ENCODE measurements at regions not wholly inside any gene's neighbourhood (a gene's known extent, or its start where the extent isn't known, plus 50 kb on each side); places are given as distances from the start of the nearest gene placed in this dataset.
"Not testable (repeated sequence)": the region's sequence is repeated elsewhere in the genome, so short reads cannot be mapped to it uniquely, and the experiment has no call there.

DNA sequence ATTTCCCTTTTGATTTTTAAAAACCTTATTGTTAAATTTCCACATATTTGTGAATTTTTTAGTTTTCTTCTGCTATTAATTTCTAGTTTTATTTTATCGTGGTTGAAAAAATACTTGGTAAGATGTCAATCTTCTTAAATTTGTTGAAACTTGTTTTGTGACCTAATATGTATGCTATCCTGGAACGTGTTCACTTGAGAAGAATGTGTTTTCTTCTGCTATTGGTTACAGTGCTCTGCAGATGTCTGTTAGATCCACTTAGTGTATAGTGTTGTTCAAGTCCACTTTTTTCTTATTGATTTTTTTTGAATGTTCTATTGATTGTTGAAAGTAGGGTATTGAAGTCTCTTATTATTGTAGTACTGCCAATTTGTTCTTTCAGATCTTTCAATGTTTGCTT is 116.5 kb upstream of the NETO1 start:
- intact Hi-C loops (cut with micrococcal nuclease), result no loop called here
- no peak overlapping the region for H3K27ac Mint-ChIP-seq (ENCODE audit: low read depth, unreplicated experiment)
- CTCF ChIA-PET, result interaction anchor here (0.5 kb wide), 1 partner anchor 146 kb away, joined by 3 read pairs; no protein-coding TSS in a partner anchor
- DNase-seq (ENCODE audit: unreplicated experiment), result no peak
- no TSS peak for BruUV-seq (replicated peaks)
- TF ChIP-seq, protein P1, sequence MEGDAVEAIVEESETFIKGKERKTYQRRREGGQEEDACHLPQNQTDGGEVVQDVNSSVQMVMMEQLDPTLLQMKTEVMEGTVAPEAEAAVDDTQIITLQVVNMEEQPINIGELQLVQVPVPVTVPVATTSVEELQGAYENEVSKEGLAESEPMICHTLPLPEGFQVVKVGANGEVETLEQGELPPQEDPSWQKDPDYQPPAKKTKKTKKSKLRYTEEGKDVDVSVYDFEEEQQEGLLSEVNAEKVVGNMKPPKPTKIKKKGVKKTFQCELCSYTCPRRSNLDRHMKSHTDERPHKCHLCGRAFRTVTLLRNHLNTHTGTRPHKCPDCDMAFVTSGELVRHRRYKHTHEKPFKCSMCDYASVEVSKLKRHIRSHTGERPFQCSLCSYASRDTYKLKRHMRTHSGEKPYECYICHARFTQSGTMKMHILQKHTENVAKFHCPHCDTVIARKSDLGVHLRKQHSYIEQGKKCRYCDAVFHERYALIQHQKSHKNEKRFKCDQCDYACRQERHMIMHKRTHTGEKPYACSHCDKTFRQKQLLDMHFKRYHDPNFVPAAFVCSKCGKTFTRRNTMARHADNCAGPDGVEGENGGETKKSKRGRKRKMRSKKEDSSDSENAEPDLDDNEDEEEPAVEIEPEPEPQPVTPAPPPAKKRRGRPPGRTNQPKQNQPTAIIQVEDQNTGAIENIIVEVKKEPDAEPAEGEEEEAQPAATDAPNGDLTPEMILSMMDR (IDR thresholded peaks at IDR 0.05; ENCODE audit: unreplicated experiment), result no peak
- no peaks in the 10 kb centered on the region for H3K27me3 Mint-ChIP-seq (ENCODE audit: insufficient read depth, unreplicated experiment)
- no peaks in the 10 kb centered on the region for H3K36me3 Mint-ChIP-seq (ENCODE audit: insufficient read depth, unreplicated experiment)
- POLR2A ChIA-PET, result no interaction called here
- no peak overlapping the region for H3K4me3 Mint-ChIP-seq (ENCODE audit: unreplicated experiment)
- H3K4me1 Mint-ChIP-seq (ENCODE audit: insufficient read depth, unreplicated experiment), result no peaks in the 10 kb centered on the region
- no peaks in the 10 kb centered on the region for H3K9me3 Mint-ChIP-seq (ENCODE audit: unreplicated experiment)

DNA sequence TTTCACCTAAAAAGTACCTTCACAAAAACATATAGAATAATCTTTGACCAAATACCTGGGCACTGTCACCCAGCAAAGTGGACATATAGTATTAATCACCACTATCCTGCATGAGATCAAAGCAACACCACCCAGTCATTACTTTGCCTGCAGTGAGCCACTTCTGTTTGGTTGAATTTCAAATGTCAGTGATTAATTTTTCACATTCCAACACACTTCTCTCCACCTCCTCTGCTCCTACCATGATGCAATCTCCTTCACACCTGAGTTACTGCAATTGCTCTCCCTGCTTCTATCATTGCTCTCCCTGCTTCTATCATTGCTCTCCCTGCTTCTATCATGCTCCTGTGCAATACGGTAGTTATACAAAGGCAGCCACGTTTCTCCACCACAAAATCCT is 106.1 kb upstream of the NETO1 start:
- no TSS peak for BruUV-seq (replicated peaks)

DNA sequence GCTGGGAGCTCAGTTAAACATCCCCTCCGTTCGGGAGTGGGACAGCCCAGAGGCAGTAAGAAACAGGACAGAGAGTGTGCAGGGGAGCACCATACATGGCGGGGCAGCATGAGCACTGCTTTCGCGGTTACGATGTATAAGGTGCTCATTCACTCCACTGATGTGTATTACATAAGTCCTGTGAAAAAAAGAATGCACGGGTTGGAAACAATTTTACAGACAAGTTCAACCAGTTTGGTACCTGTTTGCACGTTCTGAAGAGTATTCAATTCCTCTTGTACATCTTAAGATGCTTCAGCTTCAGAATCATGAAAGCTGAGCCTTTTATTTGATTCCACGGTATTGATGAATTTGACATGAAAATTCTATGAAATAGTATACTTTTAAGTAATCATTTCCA is 97.8 kb upstream of the NETO1 start:
- BruUV-seq (replicated peaks), result no TSS peak
- ChIA-PET CTCF (no interaction called here), POLR2A (no interaction called here)
- Mint-ChIP-seq H3K4me1 (ENCODE audit: insufficient read depth, unreplicated experiment) (no peaks in the 10 kb centered on the region), H3K36me3 (ENCODE audit: insufficient read depth, unreplicated experiment) (no peaks in the 10 kb centered on the region), H3K27ac (ENCODE audit: low read depth, unreplicated experiment) (no peak overlapping the region), H3K4me3 (ENCODE audit: unreplicated experiment) (no peak overlapping the region), H3K27me3 (ENCODE audit: insufficient read depth, unreplicated experiment) (no peaks in the 10 kb centered on the region), H3K9me3 (ENCODE audit: unreplicated experiment) (peaks cover 8% of the 10 kb centered on the region)
- no peak for DNase-seq (ENCODE audit: unreplicated experiment)
- intact Hi-C loops (cut with micrococcal nuclease), result no loop called here
- TF ChIP-seq, protein P1 (IDR thresholded peaks at IDR 0.05; ENCODE audit: unreplicated experiment), result no peak

More for the DNA sequence above, 106.1 kb upstream of the NETO1 start:
- intact Hi-C loops (cut with micrococcal nuclease), result no loop called here
- Mint-ChIP-seq H3K4me1 (ENCODE audit: insufficient read depth, unreplicated experiment) (peaks cover 7% of the 10 kb centered on the region), H3K36me3 (ENCODE audit: insufficient read depth, unreplicated experiment) (peaks cover 5% of the 10 kb centered on the region), H3K9me3 (ENCODE audit: unreplicated experiment) (peaks cover 17% of the 10 kb centered on the region), H3K27me3 (ENCODE audit: insufficient read depth, unreplicated experiment) (no peaks in the 10 kb centered on the region), H3K27ac (ENCODE audit: low read depth, unreplicated experiment) (no peak overlapping the region), H3K4me3 (ENCODE audit: unreplicated experiment) (no peak overlapping the region)
- DNase-seq (ENCODE audit: unreplicated experiment), result no peak
- ChIA-PET POLR2A (no interaction called here), CTCF (interaction anchor here (0.6 to 1.1 kb wide), 2 partner anchors 11 to 869 kb away, joined by 3 read pairs; no protein-coding TSS in a partner anchor)
- TF ChIP-seq, protein P1 (IDR thresholded peaks at IDR 0.05; ENCODE audit: unreplicated experiment), result no peak

DNA sequence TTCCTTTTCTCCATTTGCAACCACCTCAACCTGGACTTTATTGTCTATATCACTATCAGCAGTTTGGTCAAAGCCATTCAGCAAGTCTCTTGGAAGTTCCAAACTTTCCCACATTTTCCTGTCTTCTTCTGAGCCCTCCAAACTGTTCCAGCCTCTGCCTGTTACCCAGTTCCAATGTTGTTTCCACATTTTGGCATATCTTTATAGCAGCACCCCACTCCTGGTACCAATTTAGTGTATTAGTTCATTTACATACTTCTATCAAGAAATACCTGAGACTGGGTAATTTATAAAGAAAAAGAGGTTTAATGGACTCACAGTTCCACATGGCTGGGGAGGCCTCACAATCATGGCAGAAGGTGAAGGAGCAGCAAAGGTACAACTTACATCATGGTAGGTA is 90.4 kb upstream of the NETO1 start:
- H3K4me3 Mint-ChIP-seq (ENCODE audit: unreplicated experiment); H3K36me3 Mint-ChIP-seq (ENCODE audit: insufficient read depth, unreplicated experiment); CTCF ChIA-PET; H3K27ac Mint-ChIP-seq (ENCODE audit: low read depth, unreplicated experiment); H3K27me3 Mint-ChIP-seq (ENCODE audit: insufficient read depth, unreplicated experiment); intact Hi-C loops (cut with micrococcal nuclease); H3K4me1 Mint-ChIP-seq (ENCODE audit: insufficient read depth, unreplicated experiment); BruUV-seq (replicated peaks); DNase-seq (ENCODE audit: unreplicated experiment): not testable (repeated sequence)
- H3K9me3 Mint-ChIP-seq (ENCODE audit: unreplicated experiment), result peaks cover 18% of the 10 kb centered on the region
- POLR2A ChIA-PET, result interaction anchor here (0.6 kb wide), 1 partner anchor 23 kb away, joined by 3 read pairs; no protein-coding TSS in a partner anchor

DNA sequence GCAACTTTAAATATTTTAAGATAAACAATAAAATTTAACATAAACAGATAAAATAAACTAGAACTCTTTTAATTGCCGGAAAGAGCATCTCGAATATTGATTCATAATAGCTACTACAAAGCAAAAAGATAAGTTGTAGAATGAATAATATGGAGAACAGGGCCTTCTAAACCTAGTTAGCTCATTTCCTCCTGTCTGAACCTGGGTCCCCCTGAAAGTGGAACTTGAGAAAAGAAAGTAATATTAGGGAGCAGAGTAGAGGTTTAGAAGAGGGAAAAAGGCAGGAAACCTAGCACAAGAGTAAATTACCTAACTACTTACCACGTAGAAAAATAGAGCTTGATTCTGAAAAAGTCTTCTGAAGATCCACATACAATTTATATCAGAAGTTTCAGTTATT is 80.7 kb upstream of the NETO1 start:
- no peak overlapping the region for H3K27ac Mint-ChIP-seq (ENCODE audit: low read depth, unreplicated experiment)
- BruUV-seq (replicated peaks), result no TSS peak
- DNase-seq (ENCODE audit: unreplicated experiment), result no peak
- H3K4me3 Mint-ChIP-seq (ENCODE audit: unreplicated experiment), result no peak overlapping the region
- CTCF ChIA-PET, result no interaction called here
- TF ChIP-seq, protein P1 (IDR thresholded peaks at IDR 0.05; ENCODE audit: unreplicated experiment), result no peak
- H3K27me3 Mint-ChIP-seq (ENCODE audit: insufficient read depth, unreplicated experiment), result no peaks in the 10 kb centered on the region
- intact Hi-C loops (cut with micrococcal nuclease), result no loop called here
- peaks cover under 1% of the 10 kb centered on the region for H3K4me1 Mint-ChIP-seq (ENCODE audit: insufficient read depth, unreplicated experiment)
- H3K36me3 Mint-ChIP-seq (ENCODE audit: insufficient read depth, unreplicated experiment), result no peaks in the 10 kb centered on the region
- POLR2A ChIA-PET, result no interaction called here
- H3K9me3 Mint-ChIP-seq (ENCODE audit: unreplicated experiment), result no peaks in the 10 kb centered on the region

Data from MCF 10A (cell line).